ENCODE measurements at regions not wholly inside any gene's neighbourhood (a gene's known extent, or its start where the extent isn't known, plus 50 kb on each side); places are given as distances from the start of the nearest gene placed in this dataset.
A peak's percentile ranks its signal among the peaks of the same experiment; 100 is the strongest.

DNA sequence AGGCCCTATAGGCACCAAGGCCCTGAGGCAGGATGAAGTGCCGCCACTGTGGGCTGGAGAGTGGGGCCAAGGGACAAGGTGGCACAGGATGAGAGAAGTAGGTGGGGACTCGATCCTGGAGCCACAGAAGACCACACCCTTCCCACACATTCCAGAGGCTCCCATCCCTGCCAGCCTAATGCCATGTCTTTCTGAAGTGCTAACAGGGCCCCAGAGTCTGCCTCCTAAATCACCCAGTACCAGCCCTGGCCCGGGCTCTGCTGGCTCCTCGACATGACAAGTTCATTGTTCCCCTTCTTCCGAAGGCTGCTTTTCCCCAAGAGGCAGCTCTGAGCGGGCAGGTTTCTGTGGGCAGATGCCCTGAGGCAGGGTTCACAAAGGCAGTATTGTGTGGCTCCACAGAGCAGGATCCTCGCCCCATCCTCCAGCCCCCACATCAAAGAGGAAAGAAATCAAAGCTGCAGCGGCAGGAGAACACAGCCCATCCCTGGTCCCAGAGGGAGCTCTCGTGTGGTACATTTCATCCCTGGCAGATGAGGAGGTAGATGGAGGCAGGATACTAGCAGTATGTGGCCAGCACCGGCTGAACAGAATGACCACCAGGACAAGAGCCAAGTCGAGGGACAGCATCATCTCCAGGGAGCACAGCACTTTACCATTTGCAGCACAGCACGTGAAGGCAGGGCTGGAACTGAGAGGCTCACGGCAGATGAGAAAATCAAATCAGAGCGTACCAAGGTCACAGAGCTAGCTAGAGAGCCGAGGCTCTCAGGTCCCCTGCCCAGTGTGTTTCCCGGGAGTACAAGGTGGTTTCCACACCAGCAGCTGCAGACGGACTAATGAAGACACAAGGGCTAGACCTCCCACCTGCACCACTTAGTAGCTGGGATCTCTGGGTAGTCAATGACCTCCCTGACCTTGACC, 64.8 kb downstream of the SYF2 start (continued):
- TF ChIP-seq, protein P1, sequence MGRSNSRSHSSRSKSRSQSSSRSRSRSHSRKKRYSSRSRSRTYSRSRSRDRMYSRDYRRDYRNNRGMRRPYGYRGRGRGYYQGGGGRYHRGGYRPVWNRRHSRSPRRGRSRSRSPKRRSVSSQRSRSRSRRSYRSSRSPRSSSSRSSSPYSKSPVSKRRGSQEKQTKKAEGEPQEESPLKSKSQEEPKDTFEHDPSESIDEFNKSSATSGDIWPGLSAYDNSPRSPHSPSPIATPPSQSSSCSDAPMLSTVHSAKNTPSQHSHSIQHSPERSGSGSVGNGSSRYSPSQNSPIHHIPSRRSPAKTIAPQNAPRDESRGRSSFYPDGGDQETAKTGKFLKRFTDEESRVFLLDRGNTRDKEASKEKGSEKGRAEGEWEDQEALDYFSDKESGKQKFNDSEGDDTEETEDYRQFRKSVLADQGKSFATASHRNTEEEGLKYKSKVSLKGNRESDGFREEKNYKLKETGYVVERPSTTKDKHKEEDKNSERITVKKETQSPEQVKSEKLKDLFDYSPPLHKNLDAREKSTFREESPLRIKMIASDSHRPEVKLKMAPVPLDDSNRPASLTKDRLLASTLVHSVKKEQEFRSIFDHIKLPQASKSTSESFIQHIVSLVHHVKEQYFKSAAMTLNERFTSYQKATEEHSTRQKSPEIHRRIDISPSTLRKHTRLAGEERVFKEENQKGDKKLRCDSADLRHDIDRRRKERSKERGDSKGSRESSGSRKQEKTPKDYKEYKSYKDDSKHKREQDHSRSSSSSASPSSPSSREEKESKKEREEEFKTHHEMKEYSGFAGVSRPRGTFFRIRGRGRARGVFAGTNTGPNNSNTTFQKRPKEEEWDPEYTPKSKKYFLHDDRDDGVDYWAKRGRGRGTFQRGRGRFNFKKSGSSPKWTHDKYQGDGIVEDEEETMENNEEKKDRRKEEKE (IDR thresholded peaks at IDR 0.05), result no peak
- TF ChIP-seq EED (CRISPR knock-in tag; IDR thresholded peaks at IDR 0.05), result no peak
- peak; percentile 30; the same call in 1 of the 2 replicates for TF ChIP-seq DMAP1 (CRISPR knock-in tag; IDR thresholded peaks at IDR 0.05)
- 0 out of 2 replicates have a peak, but pooled peaks have one; percentile 20 for TF ChIP-seq ZNF547 (CRISPR knock-in tag; IDR thresholded peaks at IDR 0.05)
- no peak; the same call in 1 of the 2 replicates for TF ChIP-seq MXD3 (CRISPR knock-in tag; IDR thresholded peaks at IDR 0.05)
- no peak for TF ChIP-seq POGZ (CRISPR knock-in tag; IDR thresholded peaks at IDR 0.05)
- peak; percentile 50; the same call in 1 of the 2 replicates for TF ChIP-seq IRF9 (CRISPR knock-in tag; IDR thresholded peaks at IDR 0.05; ENCODE audit: borderline replicate concordance)
- TF ChIP-seq CBX1 (IDR thresholded peaks at IDR 0.05; ENCODE audit: low read depth), result peak; percentile 55
- TF ChIP-seq SIX1 (CRISPR knock-in tag; IDR thresholded peaks at IDR 0.05; ENCODE audit: borderline replicate concordance), result peak; percentile 36; the same call in 1 of the 2 replicates
- TF ChIP-seq AHR (CRISPR knock-in tag; IDR thresholded peaks at IDR 0.05), result no peak
- peak; percentile 66; the same call in 1 of the 2 replicates for TF ChIP-seq THRA (CRISPR knock-in tag; IDR thresholded peaks at IDR 0.05; ENCODE audit: borderline replicate concordance)
- TF ChIP-seq NCOA1 (CRISPR knock-in tag; IDR thresholded peaks at IDR 0.05), result peak; percentile 18
- no peak for TF ChIP-seq KLF15 (CRISPR knock-in tag; IDR thresholded peaks at IDR 0.05; ENCODE audit: borderline replicate concordance)
- TF ChIP-seq ZNF256 (CRISPR knock-in tag; conservative IDR thresholded peaks at IDR 0.05), result no peak
- TF ChIP-seq ZC3H4 (CRISPR knock-in tag; IDR thresholded peaks at IDR 0.05; ENCODE audit: borderline replicate concordance), result peak; percentile 46; the same call in 1 of the 2 replicates
- peak; percentile 77; the same call in 1 of the 2 replicates for TF ChIP-seq ZMYM3 (CRISPR knock-in tag; IDR thresholded peaks at IDR 0.05)
- TF ChIP-seq, protein P2, sequence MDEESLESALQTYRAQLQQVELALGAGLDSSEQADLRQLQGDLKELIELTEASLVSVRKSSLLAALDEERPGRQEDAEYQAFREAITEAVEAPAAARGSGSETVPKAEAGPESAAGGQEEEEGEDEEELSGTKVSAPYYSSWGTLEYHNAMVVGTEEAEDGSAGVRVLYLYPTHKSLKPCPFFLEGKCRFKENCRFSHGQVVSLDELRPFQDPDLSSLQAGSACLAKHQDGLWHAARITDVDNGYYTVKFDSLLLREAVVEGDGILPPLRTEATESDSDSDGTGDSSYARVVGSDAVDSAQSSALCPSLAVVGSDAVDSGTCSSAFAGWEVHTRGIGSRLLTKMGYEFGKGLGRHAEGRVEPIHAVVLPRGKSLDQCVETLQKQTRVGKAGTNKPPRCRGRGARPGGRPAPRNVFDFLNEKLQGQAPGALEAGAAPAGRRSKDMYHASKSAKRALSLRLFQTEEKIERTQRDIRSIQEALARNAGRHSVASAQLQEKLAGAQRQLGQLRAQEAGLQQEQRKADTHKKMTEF (CRISPR knock-in tag; IDR thresholded peaks at IDR 0.05), result peak; percentile 64; the same call in 1 of the 2 replicates
- TF ChIP-seq ZBTB38 (CRISPR knock-in tag; IDR thresholded peaks at IDR 0.05), result peak; percentile 75; the same call in 1 of the 2 replicates
- TF ChIP-seq, protein P3, sequence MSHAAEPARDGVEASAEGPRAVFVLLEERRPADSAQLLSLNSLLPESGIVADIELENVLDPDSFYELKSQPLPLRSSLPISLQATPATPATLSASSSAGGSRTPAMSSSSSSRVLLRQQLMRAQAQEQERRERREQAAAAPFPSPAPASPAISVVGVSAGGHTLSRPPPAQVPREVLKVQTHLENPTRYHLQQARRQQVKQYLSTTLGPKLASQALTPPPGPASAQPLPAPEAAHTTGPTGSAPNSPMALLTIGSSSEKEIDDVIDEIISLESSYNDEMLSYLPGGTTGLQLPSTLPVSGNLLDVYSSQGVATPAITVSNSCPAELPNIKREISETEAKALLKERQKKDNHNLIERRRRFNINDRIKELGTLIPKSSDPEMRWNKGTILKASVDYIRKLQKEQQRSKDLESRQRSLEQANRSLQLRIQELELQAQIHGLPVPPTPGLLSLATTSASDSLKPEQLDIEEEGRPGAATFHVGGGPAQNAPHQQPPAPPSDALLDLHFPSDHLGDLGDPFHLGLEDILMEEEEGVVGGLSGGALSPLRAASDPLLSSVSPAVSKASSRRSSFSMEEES (CRISPR knock-in tag; IDR thresholded peaks at IDR 0.05), result no peak
- TF ChIP-seq ZNF841 (CRISPR knock-in tag; IDR thresholded peaks at IDR 0.05; ENCODE audit: borderline replicate concordance), result no peak

Measured in HepG2 (cell line).